IPS DF 4.7 (cell line): ENCODE measurements at regions not wholly inside any gene's neighbourhood (a gene's known extent, or its start where the extent isn't known, plus 50 kb on each side); places are given as distances from the start of the nearest gene placed in this dataset.
"Not testable (repeated sequence)": the region's sequence is repeated elsewhere in the genome, so short reads cannot be mapped to it uniquely, and the experiment has no call there.

Experiments
- DNase-seq: peaks from one replicate; pipeline ENCODE4 v3.0.0-alpha.2; 2013; ENCODE audit warnings: low spot score; ENCODE audit errors: extremely low read depth

- DNase-seq = no peak
Measured at GRCh38 chr2:175619179-175620045, 382.7 kb downstream of the LNPK start.

GRCh38 chr2:175612280-175612679 is 389.8 kb downstream of the LNPK start:
- no peak for DNase-seq

- DNase-seq = no peak
Measured at GRCh38 chr2:175606010-175606841, 395.8 kb downstream of the LNPK start.

GRCh38 chr2:175605640-175606009 is 396.4 kb downstream of the LNPK start:
- DNase-seq = no peak

GRCh38 chr2:175601969-175602368 is 400.1 kb downstream of the LNPK start:
- no peak for DNase-seq

- DNase-seq = no peak
Measured at GRCh38 chr2:175599966-175600831, 401.9 kb downstream of the LNPK start.

- DNase-seq = no peak
Measured at GRCh38 chr2:175597286-175597685, 404.8 kb downstream of the LNPK start.

GRCh38 chr2:175595139-175595538 is 406.9 kb downstream of the LNPK start:
- DNase-seq = no peak

GRCh38 chr2:175593686-175594525 is 408.2 kb downstream of the LNPK start:
- not testable (repeated sequence) for DNase-seq

GRCh38 chr2:175588213-175588612 is 406.7 kb upstream of the ATP5MC3 start:
- DNase-seq = not testable (repeated sequence)

- no peak for DNase-seq
Measured at GRCh38 chr2:175585496-175585895, 404.0 kb upstream of the ATP5MC3 start.

- no peak for DNase-seq
Measured at GRCh38 chr2:175580652-175581051, 399.1 kb upstream of the ATP5MC3 start.

- DNase-seq = no peak
Measured at GRCh38 chr2:175579646-175580045, 398.1 kb upstream of the ATP5MC3 start.

- DNase-seq = no peak
Measured at GRCh38 chr2:175577368-175577970, 396.0 kb upstream of the ATP5MC3 start.

- no peak for DNase-seq
Measured at GRCh38 chr2:175576875-175577274, 395.4 kb upstream of the ATP5MC3 start.

- no peak for DNase-seq
Measured at GRCh38 chr2:175576270-175576669, 394.8 kb upstream of the ATP5MC3 start.

GRCh38 chr2:175575346-175576258 is 394.1 kb upstream of the ATP5MC3 start:
- DNase-seq = no peak

- no peak for DNase-seq
Measured at GRCh38 chr2:175574069-175574468, 392.6 kb upstream of the ATP5MC3 start.

GRCh38 chr2:175571078-175571653 is 389.7 kb upstream of the ATP5MC3 start:
- DNase-seq = no peak
